Ascending aorta (tissue), 2 donors: ENCODE measurements at regions not wholly inside any gene's neighbourhood (a gene's known extent, or its start where the extent isn't known, plus 50 kb on each side); places are given as distances from the start of the nearest gene placed in this dataset.

ENCODE experiments used
- DNase-seq, 2 donors: peaks; one replicate each; pipeline ENCODE4 v3.0.0-alpha.2; 2019; ENCODE audit warnings: low spot score in 2 of 2
- H3K27ac ChIP-seq, 2 donors: fragments of 200-600 bp; sonication (generic); one replicate each; pipeline ENCODE4 v1.5.1; 2016 to 2017; ENCODE audit warnings: mild to moderate bottlenecking in 1 of 2
- H3K27me3 ChIP-seq: fragments of 200-600 bp; sonication (generic); one replicate; pipeline ENCODE4 v1.5.1; 2017
- H3K36me3 ChIP-seq, 2 donors: fragments of 200-600 bp; sonication (generic); one replicate each; pipeline ENCODE4 v1.5.1; 2016
- H3K4me1 ChIP-seq, 2 donors: fragments of 200-600 bp; sonication (generic); one replicate each; pipeline ENCODE4 v1.5.1; 2016 to 2017; ENCODE audit warnings: mild to moderate bottlenecking in 1 of 2
- H3K4me3 ChIP-seq, 2 donors: fragments of 200-600 bp; sonication (generic); one replicate each; pipeline ENCODE4 v1.5.1; 2016 to 2017; ENCODE audit warnings: mild to moderate bottlenecking in 1 of 2
- H3K9me3 ChIP-seq, 2 donors: fragments of 200-600 bp; sonication (generic); one replicate each; pipeline ENCODE4 v1.5.1; 2016
- intact Hi-C: fragments of 100-400 bp; cut with DNase I; formaldehyde crosslinking; loops from one replicate; pipeline ENCODE4 v1.15.1; 2023
- TF ChIP-seq, protein P1 (sequence below), 3 experiments: fragments of 200-600 bp in 2 of 3; fragments of 450-650 bp in 1 of 3; sonication (generic) in 2 of 3; IDR thresholded peaks; one replicate each; pipeline ENCODE4 v1.5.1; 2016 to 2019; ENCODE audit warnings: antibody characterized with exemption in 3 of 3, mild to moderate bottlenecking in 1 of 3, moderate library complexity in 1 of 3

- Histone ChIP-seq H3K27ac (no peak overlapping the region), H3K36me3 (no peaks in the 10 kb centered on the region), H3K9me3 (peaks cover 0 to under 1% of the 10 kb centered on the region in 2 donors), H3K4me3 (no peak overlapping the region), H3K27me3 (no peaks in the 10 kb centered on the region), H3K4me1 (no peaks in the 10 kb centered on the region)
- intact Hi-C loops, result no loop called here
- DNase-seq, result no peak
- TF ChIP-seq, protein P1, sequence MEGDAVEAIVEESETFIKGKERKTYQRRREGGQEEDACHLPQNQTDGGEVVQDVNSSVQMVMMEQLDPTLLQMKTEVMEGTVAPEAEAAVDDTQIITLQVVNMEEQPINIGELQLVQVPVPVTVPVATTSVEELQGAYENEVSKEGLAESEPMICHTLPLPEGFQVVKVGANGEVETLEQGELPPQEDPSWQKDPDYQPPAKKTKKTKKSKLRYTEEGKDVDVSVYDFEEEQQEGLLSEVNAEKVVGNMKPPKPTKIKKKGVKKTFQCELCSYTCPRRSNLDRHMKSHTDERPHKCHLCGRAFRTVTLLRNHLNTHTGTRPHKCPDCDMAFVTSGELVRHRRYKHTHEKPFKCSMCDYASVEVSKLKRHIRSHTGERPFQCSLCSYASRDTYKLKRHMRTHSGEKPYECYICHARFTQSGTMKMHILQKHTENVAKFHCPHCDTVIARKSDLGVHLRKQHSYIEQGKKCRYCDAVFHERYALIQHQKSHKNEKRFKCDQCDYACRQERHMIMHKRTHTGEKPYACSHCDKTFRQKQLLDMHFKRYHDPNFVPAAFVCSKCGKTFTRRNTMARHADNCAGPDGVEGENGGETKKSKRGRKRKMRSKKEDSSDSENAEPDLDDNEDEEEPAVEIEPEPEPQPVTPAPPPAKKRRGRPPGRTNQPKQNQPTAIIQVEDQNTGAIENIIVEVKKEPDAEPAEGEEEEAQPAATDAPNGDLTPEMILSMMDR (IDR thresholded peaks at IDR 0.05), result no peak
Measured at GRCh38 chr10:16182144-16182543, 254.7 kb upstream of the PTER start.

GRCh38 chr10:16182688-16183087 lies 254.1 kb upstream of the PTER start:
- Histone ChIP-seq H3K9me3 (no peaks in the 10 kb centered on the region), H3K27ac (no peak overlapping the region)
- no peak for DNase-seq

DNA sequence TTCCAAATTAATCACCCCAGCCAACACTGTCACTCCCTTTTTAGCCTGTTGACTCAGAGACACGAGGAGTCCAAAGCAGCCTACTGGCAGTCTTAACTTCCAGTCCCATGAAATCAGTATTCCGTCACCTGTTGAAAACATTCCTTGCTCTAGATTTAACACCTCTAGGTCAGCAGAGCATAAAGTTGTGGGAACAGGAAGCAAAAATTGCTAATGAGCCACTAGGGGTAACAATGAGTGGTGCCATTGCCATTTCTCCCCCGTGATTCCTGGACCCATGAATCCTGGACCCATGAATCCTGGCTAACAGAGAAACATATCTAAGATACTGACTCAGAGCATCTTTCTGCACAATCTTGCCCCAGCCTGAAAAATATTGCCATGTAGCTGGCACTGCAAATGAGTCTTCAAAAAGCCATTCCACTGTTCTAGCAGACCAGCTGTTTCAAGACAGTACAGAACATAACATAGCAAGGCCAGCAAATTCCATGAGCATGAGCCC lies 252.7 kb upstream of the PTER start:
- H3K27me3 ChIP-seq, result no peaks in the 10 kb centered on the region
- H3K4me3 ChIP-seq, result no peak overlapping the region
- TF ChIP-seq, protein P1 (IDR thresholded peaks at IDR 0.05), result no peak
- no peaks in the 10 kb centered on the region for H3K36me3 ChIP-seq
- H3K9me3 ChIP-seq, result no peaks in the 10 kb centered on the region
- intact Hi-C loops, result no loop called here
- no peak overlapping the region for H3K27ac ChIP-seq
- H3K4me1 ChIP-seq, result no peaks in the 10 kb centered on the region
- no peak for DNase-seq

More at GRCh38 chr10:16182688-16183087, 254.1 kb upstream of the PTER start:
- Histone ChIP-seq H3K4me3 (no peak overlapping the region), H3K36me3 (no peaks in the 10 kb centered on the region), H3K27me3 (no peaks in the 10 kb centered on the region), H3K4me1 (no peaks in the 10 kb centered on the region)
- intact Hi-C loops, result no loop called here
- TF ChIP-seq, protein P1 (IDR thresholded peaks at IDR 0.05), result no peak

GRCh38 chr10:16184906-16185305 lies 251.9 kb upstream of the PTER start:
- Histone ChIP-seq H3K27ac (no peak overlapping the region), H3K9me3 (no peaks in the 10 kb centered on the region), H3K27me3 (no peaks in the 10 kb centered on the region), H3K4me3 (no peak overlapping the region), H3K36me3 (no peaks in the 10 kb centered on the region), H3K4me1 (no peaks in the 10 kb centered on the region)
- intact Hi-C loops, result no loop called here
- TF ChIP-seq, protein P1 (IDR thresholded peaks at IDR 0.05), result no peak
- DNase-seq, result no peak

DNA sequence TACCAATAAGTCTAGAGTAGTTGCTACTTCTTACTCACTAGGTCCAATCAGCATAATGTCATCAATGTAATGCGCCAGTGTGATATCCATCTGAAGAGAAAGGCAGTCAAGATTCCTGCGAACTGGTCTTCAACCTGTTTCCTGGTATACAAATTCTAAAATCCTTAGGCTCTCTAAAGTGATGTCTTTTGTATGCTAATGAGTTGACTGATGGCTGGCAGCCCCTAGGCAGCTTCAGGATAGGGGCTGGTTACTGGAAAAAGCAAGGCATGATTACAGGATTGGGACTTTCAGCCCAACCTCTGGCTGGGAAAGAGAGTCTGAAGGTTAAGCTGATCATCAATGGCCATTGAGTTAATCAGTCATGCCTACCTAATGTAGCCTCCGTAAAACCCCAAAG lies 250.2 kb upstream of the PTER start:
- Histone ChIP-seq H3K36me3 (no peaks in the 10 kb centered on the region), H3K27ac (no peak overlapping the region), H3K9me3 (no peaks in the 10 kb centered on the region), H3K4me3 (no peak overlapping the region), H3K4me1 (no peaks in the 10 kb centered on the region), H3K27me3 (no peaks in the 10 kb centered on the region)
- intact Hi-C loops, result no loop called here
- DNase-seq, result no peak
- TF ChIP-seq, protein P1 (IDR thresholded peaks at IDR 0.05), result no peak

GRCh38 chr10:16187161-16187560 lies 249.6 kb upstream of the PTER start:
- Histone ChIP-seq H3K4me3 (no peak overlapping the region), H3K27me3 (no peaks in the 10 kb centered on the region), H3K9me3 (no peaks in the 10 kb centered on the region), H3K27ac (no peak overlapping the region), H3K4me1 (no peaks in the 10 kb centered on the region), H3K36me3 (no peaks in the 10 kb centered on the region)
- no peak for DNase-seq
- intact Hi-C loops, result no loop called here
- TF ChIP-seq, protein P1 (IDR thresholded peaks at IDR 0.05), result no peak
